ENCODE measurements at regions not wholly inside any gene's neighbourhood (a gene's known extent, or its start where the extent isn't known, plus 50 kb on each side); places are given as distances from the start of the nearest gene placed in this dataset.

- Histone ChIP-seq H3K27me3 (no peaks in the 10 kb centered on the region), H3K36me3 (no peaks in the 10 kb centered on the region), H3K9me3 (no peaks in the 10 kb centered on the region), H3K4me3 (no peak overlapping the region)
- no peak for DNase-seq
Measured at GRCh38 chr10:62721687-62722086, 82.8 kb upstream of the ADO start.

DNA sequence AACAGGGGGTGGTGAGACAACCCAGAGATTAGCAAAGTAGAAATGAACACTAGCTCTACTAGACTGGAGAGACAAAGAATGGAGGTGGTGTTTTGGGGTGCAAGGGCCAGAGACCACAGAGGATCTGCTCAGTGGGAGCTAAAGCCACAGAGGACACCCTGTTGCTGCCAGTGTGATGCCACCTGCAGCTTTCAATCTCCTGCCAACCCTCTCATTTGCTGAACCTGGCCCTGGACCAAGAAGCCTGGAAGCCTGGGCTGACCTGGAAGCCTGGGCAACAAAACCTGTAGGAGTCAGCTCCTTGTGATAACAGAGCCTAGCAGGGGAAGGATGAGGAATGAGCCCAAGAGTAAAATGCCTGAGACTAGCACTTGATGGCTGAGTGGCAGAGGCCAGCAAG is 81.1 kb upstream of the ADO start:
- H3K27me3 ChIP-seq, result no peaks in the 10 kb centered on the region
- no peaks in the 10 kb centered on the region for H3K36me3 ChIP-seq
- DNase-seq, result no peak
- no peaks in the 10 kb centered on the region for H3K9me3 ChIP-seq
- no peak overlapping the region for H3K4me3 ChIP-seq

GRCh38 chr10:62724465-62724864 is 80.1 kb upstream of the ADO start:
- Histone ChIP-seq H3K9me3 (no peaks in the 10 kb centered on the region), H3K27me3 (no peaks in the 10 kb centered on the region), H3K36me3 (no peaks in the 10 kb centered on the region)

DNA sequence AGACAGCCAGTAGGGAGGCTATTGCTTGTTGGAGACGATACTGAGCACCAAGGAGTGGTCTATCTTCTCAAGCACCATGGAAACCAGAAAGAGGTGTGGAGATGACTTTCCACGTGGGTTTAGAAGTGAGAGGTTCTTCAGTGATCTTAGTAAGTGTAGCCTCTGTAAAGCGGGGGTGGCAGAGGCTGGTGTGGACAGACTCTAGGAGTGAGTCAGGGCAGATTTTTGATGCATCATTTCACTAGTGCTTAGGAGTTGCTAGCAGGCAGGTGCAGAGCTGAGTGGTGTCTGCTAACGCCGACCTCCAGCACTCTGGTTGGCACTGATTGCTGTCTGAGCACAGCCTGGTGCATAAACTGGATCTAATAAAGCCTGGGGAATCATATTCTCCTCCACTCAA is 78.4 kb upstream of the ADO start:
- no peak overlapping the region for H3K4me3 ChIP-seq
- H3K36me3 ChIP-seq, result no peaks in the 10 kb centered on the region
- H3K27me3 ChIP-seq, result no peaks in the 10 kb centered on the region
- DNase-seq, result no peak
- H3K9me3 ChIP-seq, result no peaks in the 10 kb centered on the region

More at GRCh38 chr10:62724465-62724864, 80.1 kb upstream of the ADO start:
- H3K4me3 ChIP-seq, result no peak overlapping the region
- DNase-seq, result no peak

DNA sequence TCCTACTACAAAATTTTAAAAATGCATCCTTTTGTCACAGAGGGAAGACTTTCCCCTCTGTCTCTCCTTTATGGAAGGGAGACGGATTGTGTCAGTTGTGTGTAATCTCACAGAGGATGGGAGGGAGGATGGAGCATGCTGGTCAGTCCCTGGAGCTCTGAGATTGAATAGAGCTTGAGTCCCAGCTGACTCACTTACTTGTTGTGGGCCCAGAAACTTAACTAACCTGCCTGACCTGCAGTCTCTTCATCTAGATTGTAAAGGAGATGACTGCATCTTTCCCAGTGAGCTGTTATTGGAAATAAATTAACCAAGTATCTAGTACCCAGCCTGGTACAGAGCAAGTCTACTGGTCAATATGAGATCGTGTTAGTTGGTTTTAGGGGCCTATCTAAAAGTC is 77.9 kb upstream of the ADO start:
- H3K27me3 ChIP-seq, result no peaks in the 10 kb centered on the region
- no peaks in the 10 kb centered on the region for H3K9me3 ChIP-seq
- DNase-seq, result no peak
- H3K36me3 ChIP-seq, result no peaks in the 10 kb centered on the region
- no peak overlapping the region for H3K4me3 ChIP-seq

- Histone ChIP-seq H3K9me3 (no peaks in the 10 kb centered on the region), H3K4me3 (no peak overlapping the region), H3K27me3 (no peaks in the 10 kb centered on the region), H3K36me3 (no peaks in the 10 kb centered on the region)
- DNase-seq, result no peak
Measured at GRCh38 chr10:62727934-62728333, 76.6 kb upstream of the ADO start.

- DNase-seq, result no peak
- no peaks in the 10 kb centered on the region for H3K27me3 ChIP-seq
- H3K36me3 ChIP-seq, result no peaks in the 10 kb centered on the region
Measured at GRCh38 chr10:62728479-62728878, 76.0 kb upstream of the ADO start.

GRCh38 chr10:62732841-62733653 is 71.5 kb upstream of the ADO start:
- Histone ChIP-seq H3K9me3 (no peaks in the 10 kb centered on the region), H3K4me3 (no peak overlapping the region), H3K27me3 (no peaks in the 10 kb centered on the region), H3K36me3 (no peaks in the 10 kb centered on the region)
- DNase-seq, result peak; percentile 10

More at GRCh38 chr10:62728479-62728878, 76.0 kb upstream of the ADO start:
- H3K9me3 ChIP-seq, result no peaks in the 10 kb centered on the region
- H3K4me3 ChIP-seq, result no peak overlapping the region

- H3K4me3 ChIP-seq, result no peak overlapping the region
- H3K36me3 ChIP-seq, result no peaks in the 10 kb centered on the region
- DNase-seq, result peak; percentile 67
- H3K9me3 ChIP-seq, result no peaks in the 10 kb centered on the region
- no peaks in the 10 kb centered on the region for H3K27me3 ChIP-seq
Measured at GRCh38 chr10:62733654-62734293, 70.7 kb upstream of the ADO start.

- Histone ChIP-seq H3K27me3 (no peaks in the 10 kb centered on the region), H3K36me3 (no peaks in the 10 kb centered on the region), H3K9me3 (no peaks in the 10 kb centered on the region), H3K4me3 (no peak overlapping the region)
- no peak for DNase-seq
Measured at GRCh38 chr10:62734781-62735463, 69.6 kb upstream of the ADO start.

- no peaks in the 10 kb centered on the region for H3K9me3 ChIP-seq
- DNase-seq, result peak; percentile 53
- no peaks in the 10 kb centered on the region for H3K27me3 ChIP-seq
- H3K36me3 ChIP-seq, result no peaks in the 10 kb centered on the region
- H3K4me3 ChIP-seq, result no peak overlapping the region
Measured at GRCh38 chr10:62735464-62736167, 68.9 kb upstream of the ADO start.

GRCh38 chr10:62736168-62736546 is 68.4 kb upstream of the ADO start:
- Histone ChIP-seq H3K9me3 (no peaks in the 10 kb centered on the region), H3K36me3 (no peaks in the 10 kb centered on the region), H3K4me3 (no peak overlapping the region), H3K27me3 (no peaks in the 10 kb centered on the region)
- no peak for DNase-seq

DNA sequence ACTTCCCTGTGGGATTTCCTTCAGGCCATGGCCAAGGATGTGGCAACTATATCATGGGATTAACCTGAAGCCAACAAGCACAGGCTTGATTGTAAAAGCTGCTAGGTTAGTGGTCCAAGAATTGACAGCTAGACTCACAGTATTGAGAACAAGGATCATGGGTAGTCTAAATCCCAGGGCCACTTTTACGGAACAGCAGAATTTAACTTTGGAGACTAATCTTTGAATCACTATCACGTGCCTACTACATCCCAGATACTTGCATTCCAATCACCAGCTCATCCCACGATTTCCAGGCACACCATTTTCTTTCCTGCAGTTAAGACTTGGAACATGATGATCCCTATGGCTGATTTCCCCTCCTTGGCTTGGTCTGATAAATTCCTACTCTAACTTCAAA is 65.6 kb upstream of the ADO start:
- no peaks in the 10 kb centered on the region for H3K9me3 ChIP-seq
- peak; percentile 68 for DNase-seq
- H3K4me3 ChIP-seq, result no peak overlapping the region
- H3K27me3 ChIP-seq, result no peaks in the 10 kb centered on the region
- no peaks in the 10 kb centered on the region for H3K36me3 ChIP-seq

DNA sequence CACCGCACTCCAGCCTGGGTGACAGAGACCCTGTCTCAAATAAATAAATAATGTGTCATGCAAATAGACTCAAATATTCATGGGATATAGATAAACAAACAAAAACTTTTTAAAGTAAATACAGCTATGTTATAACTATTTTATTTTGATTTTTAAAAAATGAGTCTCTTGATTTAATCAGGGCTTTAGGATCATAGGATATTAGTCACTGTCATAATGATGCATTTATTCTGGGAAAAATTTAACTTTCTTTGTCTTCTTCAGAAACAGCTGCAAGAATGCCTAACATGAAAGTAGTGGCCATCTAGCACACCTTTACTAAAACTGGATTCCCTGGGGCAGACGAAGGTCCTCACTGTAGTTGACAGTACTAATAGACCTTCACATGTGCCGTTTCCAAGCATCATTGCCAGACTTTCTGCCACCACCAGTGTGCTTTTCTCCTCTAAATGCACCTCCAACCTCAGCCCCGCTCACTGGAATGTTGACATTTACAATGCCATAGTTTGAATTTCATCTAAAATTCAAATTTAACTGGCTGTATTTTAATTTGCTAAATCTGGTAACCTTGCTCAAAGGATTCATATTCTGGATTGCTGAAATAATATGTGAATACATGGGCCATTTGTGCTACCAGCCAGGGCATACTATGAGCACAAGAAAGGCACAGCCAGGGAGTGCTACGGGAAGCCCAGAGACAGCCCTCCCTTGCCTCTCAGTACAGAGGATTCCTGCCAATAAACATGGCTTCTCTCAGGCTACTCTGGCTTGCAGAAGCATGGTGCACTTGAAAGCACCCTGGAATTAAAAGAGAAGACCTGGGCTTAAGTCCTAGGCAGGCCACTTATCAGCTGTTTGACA is 63.4 kb upstream of the ADO start:
- Histone ChIP-seq H3K36me3 (no peaks in the 10 kb centered on the region), H3K27me3 (no peaks in the 10 kb centered on the region), H3K4me3 (no peak overlapping the region), H3K9me3 (no peaks in the 10 kb centered on the region)
- no peak for DNase-seq

- no peaks in the 10 kb centered on the region for H3K9me3 ChIP-seq
- H3K4me3 ChIP-seq, result no peak overlapping the region
- no peaks in the 10 kb centered on the region for H3K27me3 ChIP-seq
- no peaks in the 10 kb centered on the region for H3K36me3 ChIP-seq
- no peak for DNase-seq
Measured at GRCh38 chr10:62741996-62742395, 62.5 kb upstream of the ADO start.

DNA sequence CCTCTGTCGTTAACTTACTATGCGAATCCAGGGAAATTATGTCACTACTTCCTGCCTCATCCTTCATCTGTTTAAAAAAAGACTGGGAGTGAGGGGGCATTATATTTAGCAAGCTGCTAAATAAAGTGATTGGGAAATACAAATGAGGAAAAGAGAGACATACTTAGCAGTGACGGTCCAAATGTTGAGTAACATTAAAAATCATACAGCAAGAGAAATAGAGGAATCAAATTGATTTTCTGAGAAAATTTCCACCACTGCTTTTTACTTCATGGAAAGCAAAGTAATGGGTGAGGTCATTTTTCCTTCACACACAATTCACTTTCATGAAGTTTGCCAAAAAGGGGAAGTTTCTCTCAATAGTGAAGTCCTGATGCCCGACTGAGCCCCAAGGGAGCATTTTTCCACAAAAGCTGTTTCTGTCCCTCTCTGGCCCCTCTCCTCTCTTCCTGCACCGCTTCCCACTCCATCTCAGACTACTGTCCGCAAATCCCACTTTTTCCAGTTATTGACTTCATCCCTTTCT is 61.9 kb upstream of the ADO start:
- H3K4me3 ChIP-seq, result no peak overlapping the region
- H3K27me3 ChIP-seq, result no peaks in the 10 kb centered on the region
- DNase-seq, result no peak
- no peaks in the 10 kb centered on the region for H3K9me3 ChIP-seq
- H3K36me3 ChIP-seq, result no peaks in the 10 kb centered on the region
